Smooth muscle cell (in vitro differentiated cells): ENCODE measurements at regions not wholly inside any gene's neighbourhood (a gene's known extent, or its start where the extent isn't known, plus 50 kb on each side); places are given as distances from the start of the nearest gene placed in this dataset.

ENCODE experiments used
- DNase-seq: peaks from one replicate; lab custom pipeline; 2025; ENCODE audit not compliant: unreplicated experiment; lab: John Stamatoyannopoulos, UW
- H2AFZ ChIP-seq: fragments of 200-600 bp; sonication (generic); 2 replicates; pipeline ENCODE4 v1.6.0; 2016; ENCODE audit warnings: antibody characterized with exemption, low read depth, mild to moderate bottlenecking
- H3F3A ChIP-seq: fragments of 200-600 bp; sonication (generic); 2 replicates; pipeline ENCODE4 v1.6.0; 2017; ENCODE audit warnings: antibody characterized with exemption, low read depth
- H3K27ac ChIP-seq: fragments of 200-600 bp; sonication (generic); 2 replicates; pipeline ENCODE4 v1.5.1; 2016; ENCODE audit warnings: low read depth, mild to moderate bottlenecking
- H3K27me3 ChIP-seq: fragments of 200-600 bp; sonication (generic); 2 replicates; pipeline ENCODE4 v1.6.1; 2016; ENCODE audit warnings: low read depth, mild to moderate bottlenecking
- H3K36me3 ChIP-seq: fragments of 200-600 bp; sonication (generic); 2 replicates; pipeline ENCODE4 v1.5.1; 2016; ENCODE audit warnings: low read depth
- H3K4me1 ChIP-seq: fragments of 200-600 bp; sonication (generic); 2 replicates; pipeline ENCODE4 v1.5.1; 2016; ENCODE audit warnings: low read depth
- H3K4me2 ChIP-seq: fragments of 200-600 bp; sonication (generic); 2 replicates; pipeline ENCODE4 v1.6.0; 2016; ENCODE audit warnings: mild to moderate bottlenecking
- H3K4me3 ChIP-seq: fragments of 200-600 bp; sonication (generic); 2 replicates; pipeline ENCODE4 v1.5.1; 2016; ENCODE audit warnings: mild to moderate bottlenecking
- H3K79me2 ChIP-seq: fragments of 200-600 bp; sonication (generic); 2 replicates; pipeline ENCODE4 v1.6.0; 2016; ENCODE audit warnings: low read depth, mild to moderate bottlenecking
- H3K9ac ChIP-seq: fragments of 200-600 bp; sonication (generic); 2 replicates; pipeline ENCODE4 v1.6.0; 2016; ENCODE audit warnings: low read depth
- H3K9me3 ChIP-seq: fragments of 200-600 bp; sonication (generic); replicated peaks from 2 replicates; pipeline ENCODE4 v1.5.1; 2016; ENCODE audit warnings: low read depth
- H4K20me1 ChIP-seq: fragments of 200-600 bp; sonication (generic); 2 replicates; pipeline ENCODE4 v1.6.0; 2016; ENCODE audit warnings: low read depth
- CTCF ChIP-seq: fragments of 200-600 bp; sonication (generic); IDR thresholded peaks from 2 replicates; pipeline ENCODE4 v1.5.1; 2017; ENCODE audit warnings: borderline replicate concordance, mild to moderate bottlenecking, antibody characterized with exemption; ENCODE audit not compliant: insufficient read depth, poor library complexity, severe bottlenecking
- WGBS: methylation state at CpG from one replicate; pipeline ENCODE4 v1.1.7; 2016; ENCODE audit warnings: low lambda C conversion rate; 5-methylcytosine and 5-hydroxymethylcytosine counted together

GRCh38 chr3:31255007-31255581, 277.6 kb upstream of the STT3B start:
- WGBS: 85% methylated on average over 2 of the region's 2 CpGs
- H3K4me1 ChIP-seq: no peaks in the 10 kb centered on the region
- H3K27ac ChIP-seq: no peak overlapping the region
- no peaks in the 10 kb centered on the region for H4K20me1 ChIP-seq
- H3K9ac ChIP-seq: no peak overlapping the region
- H3K4me2 ChIP-seq: no peak overlapping the region
- H3K36me3 ChIP-seq: no peaks in the 10 kb centered on the region
- no peaks in the 10 kb centered on the region for H3F3A ChIP-seq
- no peaks in the 10 kb centered on the region for H3K27me3 ChIP-seq
- TF ChIP-seq CTCF: no peak
- H3K4me3 ChIP-seq: no peak overlapping the region
- no peak for DNase-seq
- H2AFZ ChIP-seq: no peak overlapping the region
- no peaks in the 10 kb centered on the region for H3K79me2 ChIP-seq
- H3K9me3 ChIP-seq: no peaks in the 10 kb centered on the region

- Histone ChIP-seq H3K4me1 (no peaks in the 10 kb centered on the region), H3K4me2 (no peak overlapping the region), H3K4me3 (no peak overlapping the region), H3F3A (no peaks in the 10 kb centered on the region), H3K27me3 (no peaks in the 10 kb centered on the region), H3K27ac (no peak overlapping the region), H3K9me3 (no peaks in the 10 kb centered on the region), H3K9ac (no peak overlapping the region), H2AFZ (no peak overlapping the region), H3K79me2 (no peaks in the 10 kb centered on the region), H3K36me3 (no peaks in the 10 kb centered on the region), H4K20me1 (no peaks in the 10 kb centered on the region)
- WGBS: 70% methylated on average over 2 of the region's 2 CpGs
- DNase-seq: no peak
- TF ChIP-seq CTCF: no peak
These were observed 270.5 kb upstream of the STT3B start for GRCh38 chr3:31262201-31262600.

GRCh38 chr3:31263897-31264296, 268.8 kb upstream of the STT3B start:
- 74% methylated on average over 1 of the region's 1 CpG for WGBS
- Histone ChIP-seq H3K4me2 (no peak overlapping the region), H3K9me3 (no peaks in the 10 kb centered on the region), H3K27ac (no peak overlapping the region), H2AFZ (no peak overlapping the region), H4K20me1 (no peaks in the 10 kb centered on the region), H3K36me3 (no peaks in the 10 kb centered on the region), H3K4me3 (no peak overlapping the region), H3K79me2 (no peaks in the 10 kb centered on the region), H3K27me3 (no peaks in the 10 kb centered on the region), H3K4me1 (no peaks in the 10 kb centered on the region), H3K9ac (no peak overlapping the region), H3F3A (no peaks in the 10 kb centered on the region)
- DNase-seq: no peak
- no peak for TF ChIP-seq CTCF
